UCSD-AML1 (cell line): ENCODE measurements at regions not wholly inside any gene's neighbourhood (a gene's known extent, or its start where the extent isn't known, plus 50 kb on each side); places are given as distances from the start of the nearest gene placed in this dataset.
"Not testable (repeated sequence)": the region's sequence is repeated elsewhere in the genome, so short reads cannot be mapped to it uniquely, and the experiment has no call there.

Experiments used
- DNase-seq: peaks from one replicate; lab custom pipeline; 2025; ENCODE audit not compliant: unreplicated experiment; lab: John Stamatoyannopoulos, UW

DNA sequence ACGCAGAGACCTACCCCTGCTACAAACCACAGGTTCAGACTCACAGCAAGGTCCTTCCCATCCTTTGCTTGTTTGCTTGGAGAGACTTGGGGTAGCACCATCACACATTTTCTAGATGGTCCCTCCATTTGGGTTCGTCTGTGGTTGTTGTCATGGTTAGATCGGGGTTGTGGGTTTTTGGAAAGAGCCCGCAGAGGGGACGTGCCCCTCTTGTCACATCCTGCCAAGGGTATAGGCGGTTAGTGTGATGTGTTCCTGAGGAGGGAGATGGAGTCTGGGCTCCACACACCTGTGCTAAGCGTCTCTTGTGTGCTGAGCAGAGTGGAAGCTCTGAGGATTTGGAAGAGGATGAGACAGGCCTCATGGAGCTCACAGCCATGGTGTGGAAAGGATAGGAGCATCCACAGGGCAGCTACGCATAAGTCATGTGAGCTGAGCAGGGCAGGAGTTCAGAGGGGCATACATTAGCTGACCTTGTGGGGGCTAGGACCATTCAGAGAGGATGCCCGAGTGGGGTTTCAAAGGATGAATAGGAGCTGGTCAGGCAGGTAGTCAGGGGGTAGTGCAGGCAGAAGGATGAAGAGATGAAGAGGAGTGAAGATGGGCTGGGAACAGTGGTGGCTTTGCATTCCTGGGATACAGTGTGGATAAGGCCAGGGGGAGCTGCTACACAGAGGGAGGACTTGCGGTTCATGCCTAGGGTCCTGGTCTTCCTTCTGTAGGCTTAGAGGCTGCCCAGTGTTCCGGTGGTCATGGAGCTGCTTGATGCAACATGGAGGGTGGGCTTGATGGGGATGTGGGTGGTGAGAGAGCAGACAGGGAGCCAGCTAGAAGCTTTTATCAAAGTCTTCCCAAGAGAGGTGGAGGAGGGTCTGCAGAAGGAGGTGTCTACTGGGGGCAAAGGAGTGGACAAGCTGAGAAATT lies 62.9 kb downstream of the ACKR3 start:
- no peak for DNase-seq

DNA sequence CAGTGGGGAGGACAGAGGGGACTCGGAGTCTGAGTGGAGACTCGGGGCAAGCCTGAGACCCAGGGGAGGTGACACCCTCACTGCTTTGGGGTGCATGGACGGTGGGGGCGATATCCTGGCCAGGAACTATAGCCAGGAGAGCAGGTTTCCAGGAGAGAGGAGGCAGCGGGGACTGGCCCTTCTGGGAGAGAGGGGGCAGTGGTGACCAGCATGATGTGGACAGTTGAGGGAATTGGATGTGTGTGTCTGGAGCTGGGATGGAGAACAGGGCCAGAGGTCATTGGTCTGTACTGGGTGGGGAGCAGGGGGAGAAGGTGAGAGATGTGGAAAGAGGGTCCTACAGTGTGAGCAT lies 63.6 kb downstream of the ACKR3 start:
- DNase-seq = no peak

DNA sequence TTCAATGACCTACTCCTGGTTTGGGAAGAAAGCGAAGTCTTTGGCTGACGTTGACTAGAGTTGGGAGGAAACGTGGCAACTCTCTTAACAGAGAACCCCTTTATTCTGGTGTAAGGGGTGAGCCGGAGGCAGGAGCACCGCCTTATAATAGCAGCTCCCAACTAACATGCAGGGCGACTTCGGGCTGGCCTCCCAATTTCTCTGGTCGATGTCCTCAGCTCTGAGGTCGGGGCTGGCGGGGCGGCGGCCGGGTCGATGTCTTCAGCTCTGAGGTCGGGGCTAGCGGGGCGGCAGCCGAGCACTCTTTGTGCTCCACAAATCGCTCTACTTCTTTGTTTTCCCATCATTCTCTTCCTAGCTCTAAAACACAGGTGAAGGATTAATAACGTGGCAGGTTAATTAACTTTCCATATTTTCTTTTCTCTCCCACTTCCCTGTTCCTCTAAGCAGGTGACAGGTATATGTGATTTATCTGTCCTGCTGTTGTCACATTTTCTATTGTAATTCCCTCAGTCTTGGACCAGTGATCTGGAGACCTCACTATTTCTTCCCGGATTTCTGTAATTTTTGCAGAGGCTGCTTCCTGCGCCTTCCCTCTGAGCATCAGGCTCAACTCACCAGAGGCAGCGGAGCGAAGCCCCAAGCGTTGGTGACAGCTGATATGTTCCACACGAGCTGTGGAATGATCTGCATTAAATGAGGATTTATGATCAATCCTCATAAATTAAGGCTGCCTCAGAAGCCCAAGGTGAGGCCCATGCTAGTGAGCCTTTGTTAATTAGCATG lies 64.3 kb downstream of the ACKR3 start:
- DNase-seq = no peak

DNA sequence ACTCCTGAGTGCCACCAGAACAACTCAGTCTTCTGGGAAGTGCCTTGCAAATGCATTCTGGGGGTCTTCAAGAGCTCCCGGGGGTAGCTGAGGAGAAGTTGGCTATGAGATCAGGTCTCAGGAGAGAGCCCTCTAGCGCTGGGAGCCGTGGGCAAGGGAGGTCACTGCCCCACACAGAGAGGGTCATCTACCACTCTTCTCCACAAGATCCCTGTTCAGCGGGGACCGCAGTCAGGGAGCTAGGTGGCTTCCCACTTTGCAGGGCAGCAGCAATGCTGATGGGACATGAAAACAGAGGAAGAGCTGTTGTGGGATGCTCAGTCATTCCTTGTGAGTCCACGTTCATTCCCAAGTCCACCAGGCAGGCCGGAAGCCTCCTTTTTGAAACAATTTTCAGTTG lies 66.6 kb downstream of the ACKR3 start:
- no peak for DNase-seq

DNA sequence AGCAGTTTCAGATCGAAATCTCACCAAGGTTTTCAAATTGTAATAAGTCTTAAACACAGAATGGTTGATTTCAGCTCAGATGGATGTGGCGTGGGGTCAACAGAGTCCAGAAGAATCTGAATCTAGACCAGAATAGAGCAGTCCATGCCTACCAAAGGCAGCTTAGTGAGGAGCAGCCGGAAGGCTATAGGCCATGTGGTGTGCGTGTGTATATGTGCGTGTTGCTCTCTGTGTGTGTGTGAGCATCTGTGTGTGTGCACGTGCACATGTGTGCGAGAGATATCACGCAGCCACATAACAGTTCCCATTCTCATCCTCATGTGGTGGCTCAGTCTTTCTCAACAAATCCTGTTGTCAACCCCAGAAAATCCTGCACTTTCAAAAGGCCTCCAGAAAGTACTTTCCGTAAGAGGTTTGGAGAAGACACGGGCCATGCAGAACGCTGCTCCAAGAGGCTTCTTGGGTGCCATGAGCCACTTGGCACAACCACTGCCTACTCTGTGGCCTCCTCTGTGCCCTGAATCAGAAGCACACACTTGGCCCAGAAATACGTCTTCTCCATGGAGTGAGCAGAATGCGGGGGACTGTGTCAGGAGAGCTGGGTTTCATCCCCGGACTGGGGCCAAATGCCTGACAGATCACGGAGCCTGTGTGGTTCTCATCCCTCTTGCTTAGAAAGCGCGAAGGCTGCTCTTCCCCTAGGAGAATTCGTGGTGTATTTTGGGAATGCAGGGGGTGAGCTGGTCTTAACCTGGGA lies 67.3 kb downstream of the ACKR3 start:
- DNase-seq = no peak

DNA sequence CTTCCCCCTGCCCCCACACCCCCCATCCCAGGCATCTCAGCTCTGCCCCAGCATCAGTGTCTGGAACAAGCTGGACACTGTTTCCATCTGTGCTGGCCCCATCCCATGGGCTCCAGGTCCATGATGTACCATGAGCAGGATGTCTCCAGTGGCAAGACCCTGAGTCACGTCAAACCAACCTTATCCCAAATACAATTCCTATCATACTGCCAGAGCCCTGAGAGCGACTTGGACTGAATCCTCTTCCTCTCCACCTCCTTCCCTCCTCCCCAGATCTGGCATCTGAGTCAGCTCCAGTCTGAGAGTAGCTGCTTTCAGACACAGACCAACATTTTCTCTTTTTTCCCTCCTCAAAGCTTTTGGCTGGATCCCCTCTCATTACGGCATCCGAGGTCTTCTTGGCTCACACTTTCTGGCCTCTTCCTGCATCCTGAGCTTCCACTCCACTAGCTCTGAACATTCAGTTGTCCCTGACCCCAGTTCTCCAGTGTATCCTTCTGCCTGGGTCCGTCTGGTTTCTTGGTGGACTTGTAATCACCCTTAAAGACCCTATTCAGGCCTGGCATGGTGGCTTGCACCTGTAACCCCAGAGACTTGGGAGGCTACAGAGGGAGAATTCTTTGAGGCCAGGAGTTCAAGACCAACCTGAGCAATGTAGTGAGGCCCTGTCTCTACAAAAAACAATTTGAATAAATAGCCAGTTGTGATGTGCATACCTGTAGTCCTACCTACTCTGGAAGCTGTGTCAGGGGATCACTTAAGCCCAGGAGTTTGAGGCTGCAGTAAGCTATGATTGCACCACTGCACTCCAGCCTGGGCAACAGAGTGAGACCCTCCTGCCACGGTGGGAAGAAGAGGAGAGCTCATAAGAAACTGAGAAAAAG lies 68.3 kb downstream of the ACKR3 start:
- DNase-seq = no peak

DNA sequence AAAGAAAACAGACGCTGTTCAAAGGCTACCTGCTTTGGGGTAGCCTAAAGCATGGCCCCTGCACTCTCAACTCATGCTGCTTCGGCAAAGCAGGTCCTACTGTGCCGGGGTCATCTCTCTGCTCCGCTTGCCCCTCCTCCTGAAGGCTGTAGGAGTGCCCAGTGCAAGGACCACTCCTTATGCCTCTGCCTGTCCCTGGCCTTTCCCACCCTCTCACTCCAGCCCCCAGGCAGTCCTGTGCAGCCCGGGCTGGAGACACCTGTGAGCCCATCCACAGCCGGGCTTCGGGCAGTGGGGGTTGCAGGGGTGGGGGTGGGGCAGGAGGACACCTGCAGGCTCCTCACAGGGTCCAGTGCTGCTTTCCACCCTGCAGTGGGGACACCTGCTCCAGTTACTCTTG lies 69.1 kb downstream of the ACKR3 start:
- DNase-seq = no peak

DNA sequence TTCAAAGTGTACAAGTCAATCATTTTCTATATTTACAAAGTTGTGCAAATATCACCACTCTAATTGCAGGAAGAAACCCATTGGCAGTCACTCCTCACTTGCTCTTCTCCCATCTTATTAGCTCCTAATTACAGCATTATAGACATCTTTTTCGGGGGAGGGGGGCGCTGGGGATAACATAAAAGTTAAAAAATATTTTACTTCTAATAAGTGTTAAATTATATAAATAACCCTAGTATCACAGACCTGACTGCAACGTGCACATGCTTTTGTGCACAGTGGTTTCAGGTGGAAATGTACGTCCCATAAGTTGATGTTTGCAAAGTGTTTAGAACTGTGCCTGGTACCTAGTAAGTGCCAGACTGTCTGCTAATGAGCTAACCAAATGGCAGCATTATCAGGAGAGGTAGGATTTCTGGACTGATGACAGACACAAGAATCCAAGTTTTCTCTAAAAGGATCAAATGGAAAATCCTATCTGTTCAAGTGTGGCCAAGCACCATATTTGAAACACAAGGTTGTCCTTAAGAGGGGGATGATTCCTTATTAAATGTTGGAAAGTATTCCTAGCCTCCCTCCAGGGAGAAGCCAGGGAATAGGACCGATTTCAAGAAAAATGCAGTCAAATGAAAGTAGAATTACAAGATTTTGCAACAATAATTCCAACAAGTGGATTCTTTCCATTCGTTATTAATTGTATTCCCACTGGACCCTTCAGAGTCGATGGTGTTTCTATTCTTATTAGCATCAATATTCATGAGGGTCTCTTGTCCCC lies 70.0 kb downstream of the ACKR3 start:
- DNase-seq = no peak

DNA sequence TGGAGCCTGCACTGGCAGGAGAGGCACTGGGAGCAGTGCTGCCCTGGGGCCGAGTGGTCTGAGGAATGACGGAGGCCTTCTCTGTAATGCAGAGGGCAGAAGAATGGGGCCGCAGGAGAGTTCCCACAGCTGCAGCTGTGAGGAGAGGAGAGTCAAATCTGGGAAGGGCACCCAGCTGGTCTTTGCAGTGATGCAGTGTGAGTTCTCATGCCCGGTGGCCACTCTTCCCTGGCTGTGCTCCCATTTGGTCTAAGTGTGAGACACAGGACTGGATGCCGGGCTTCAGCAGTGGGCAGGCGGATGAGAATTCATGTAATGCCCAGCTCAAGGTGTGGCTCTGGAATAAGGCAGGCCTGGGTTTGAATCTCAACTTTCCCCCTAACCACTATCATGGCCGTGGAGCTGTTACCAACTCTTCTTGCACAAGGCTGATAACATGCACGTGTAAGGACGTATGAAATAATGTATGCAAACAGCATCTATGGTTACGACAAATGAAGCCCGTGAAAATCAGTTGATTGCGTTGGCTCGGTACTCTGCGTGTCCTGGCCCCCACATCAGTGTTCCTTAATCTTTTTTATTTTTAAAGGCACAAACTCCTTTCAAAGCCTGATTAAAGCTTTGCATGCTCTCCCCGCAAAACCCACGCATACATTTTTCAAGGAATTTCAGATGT lies 71.6 kb downstream of the ACKR3 start:
- no peak for DNase-seq

DNA sequence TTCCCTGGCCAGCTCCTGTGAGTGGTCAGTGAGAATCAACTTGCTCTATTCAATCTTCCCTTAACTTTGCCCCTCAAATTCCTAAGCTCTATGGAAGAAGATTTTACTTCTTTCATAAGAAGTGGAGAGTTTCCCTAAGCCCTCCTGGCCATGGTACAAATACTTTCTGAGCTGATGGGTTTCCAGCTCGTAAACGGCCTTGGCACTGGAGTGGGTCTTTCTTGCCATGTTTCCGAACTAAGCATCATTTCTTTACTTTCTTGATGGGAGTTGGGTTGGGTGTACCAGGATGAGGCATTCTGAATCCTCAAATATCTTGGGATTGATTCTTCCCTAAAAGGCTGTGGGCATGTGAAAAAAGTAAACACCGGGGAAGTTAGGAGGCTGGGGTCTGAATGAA lies 72.5 kb downstream of the ACKR3 start:
- DNase-seq = no peak

DNA sequence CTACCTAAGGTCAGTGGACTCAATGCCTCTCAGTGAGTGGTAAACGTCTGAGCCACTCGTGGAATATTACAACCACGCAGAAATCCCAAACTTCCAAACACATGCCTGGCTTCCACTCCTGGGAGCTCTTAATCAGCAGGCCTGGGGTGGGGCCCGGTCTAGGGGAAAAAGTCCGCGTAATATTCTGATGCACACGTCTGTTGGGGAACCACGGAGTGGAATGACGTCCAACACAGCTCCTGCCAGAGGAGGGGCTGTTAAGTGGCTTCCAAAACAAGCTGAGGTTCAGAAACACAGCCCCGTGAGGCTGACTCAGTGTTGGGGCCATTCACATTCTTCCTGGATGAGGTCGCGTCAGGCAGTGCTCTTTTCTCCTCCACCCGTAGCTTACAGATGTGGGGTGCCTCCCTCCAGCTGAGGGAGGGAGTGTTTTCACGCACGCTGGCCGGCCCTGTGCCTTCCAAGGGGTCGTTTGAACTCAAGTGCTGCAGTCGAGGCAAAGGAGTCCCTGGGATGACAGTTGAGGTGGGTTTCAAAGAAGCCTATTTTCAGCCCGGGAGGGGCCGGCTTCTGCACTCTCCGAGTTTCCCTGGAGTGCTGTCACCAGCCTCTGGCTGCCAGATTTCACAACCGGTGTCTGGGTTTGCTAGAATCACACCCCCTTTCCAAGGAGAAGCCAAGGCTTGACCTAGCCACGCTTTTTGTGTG lies 73.1 kb downstream of the ACKR3 start:
- DNase-seq = no peak

DNA sequence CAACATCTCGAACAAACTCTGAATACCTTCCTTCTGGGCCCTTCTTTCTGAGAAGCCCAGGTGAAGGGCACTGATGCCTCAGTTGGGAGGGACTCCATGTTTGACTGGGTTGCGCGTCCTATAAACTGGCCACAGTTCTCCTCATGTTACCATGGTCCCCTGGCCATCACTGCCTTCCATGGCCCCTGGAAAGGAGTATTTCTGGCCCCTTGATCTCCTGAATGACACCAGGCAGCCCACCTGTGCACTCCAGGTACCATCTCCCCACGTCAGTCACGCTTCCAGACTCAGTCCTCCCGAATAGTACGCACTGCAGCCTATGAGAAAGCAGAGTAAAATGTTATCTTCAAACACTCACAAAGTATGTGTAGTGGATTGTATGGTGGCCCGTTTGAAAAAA lies 73.9 kb downstream of the ACKR3 start:
- no peak for DNase-seq

DNA sequence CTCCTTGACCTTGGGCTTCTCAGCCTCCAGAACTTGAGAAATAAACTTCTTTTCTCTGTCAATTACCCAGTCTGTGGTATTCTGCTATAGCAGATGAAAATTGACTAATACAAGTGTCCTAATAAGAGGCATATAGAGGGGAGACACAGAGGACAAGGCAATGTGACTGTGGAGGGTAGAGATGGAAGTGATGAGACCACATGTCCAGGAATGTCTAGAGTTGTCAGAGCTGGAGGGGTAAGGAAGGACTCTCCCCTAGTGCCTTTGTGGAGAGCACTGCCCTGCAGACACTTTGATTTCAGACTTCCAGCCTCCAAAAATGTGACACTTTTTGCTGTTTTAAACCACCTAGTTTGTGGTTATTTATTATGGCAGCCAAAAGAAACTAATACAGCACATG lies 74.4 kb downstream of the ACKR3 start:
- no peak for DNase-seq

DNA sequence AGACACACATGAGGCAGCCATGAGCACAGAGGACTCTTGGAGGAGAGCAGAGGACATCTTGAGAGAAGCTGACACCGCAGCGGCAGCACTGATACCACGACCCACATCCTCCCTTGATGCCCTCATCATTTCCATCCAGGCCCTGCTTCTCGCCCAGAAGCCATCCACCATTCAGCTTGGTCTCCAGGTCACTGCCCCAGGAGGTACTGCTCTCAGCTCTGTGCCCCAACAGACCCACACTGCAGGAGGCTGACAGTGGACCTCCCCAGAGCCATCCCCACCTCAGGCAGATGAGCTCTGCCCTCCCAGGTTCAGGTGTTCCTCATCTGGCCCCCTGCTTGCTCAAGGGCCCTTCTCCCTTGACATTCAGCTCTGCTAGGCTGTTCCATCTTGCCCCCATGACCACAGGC lies 74.9 kb downstream of the ACKR3 start:
- no peak for DNase-seq

DNA sequence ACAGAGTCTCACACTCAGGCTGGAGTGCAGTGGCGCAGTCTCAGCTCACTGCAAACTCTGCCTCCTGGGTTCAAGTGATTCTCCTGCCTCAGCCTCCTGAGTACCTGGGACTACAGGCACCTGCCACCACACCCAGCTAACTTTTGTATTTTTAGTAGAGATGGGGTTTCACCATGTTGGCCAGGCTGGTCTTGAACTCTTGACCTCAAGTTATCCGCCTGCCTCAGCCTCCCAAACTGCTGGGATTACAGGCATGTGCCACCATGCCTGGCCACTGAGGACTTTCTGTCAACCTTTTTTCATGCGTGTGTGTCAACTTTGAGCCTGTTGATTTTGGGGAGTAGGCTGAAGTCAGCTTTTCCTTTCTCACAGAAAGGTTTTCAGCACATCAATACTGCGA lies 75.5 kb downstream of the ACKR3 start:
- not testable (repeated sequence) for DNase-seq

DNA sequence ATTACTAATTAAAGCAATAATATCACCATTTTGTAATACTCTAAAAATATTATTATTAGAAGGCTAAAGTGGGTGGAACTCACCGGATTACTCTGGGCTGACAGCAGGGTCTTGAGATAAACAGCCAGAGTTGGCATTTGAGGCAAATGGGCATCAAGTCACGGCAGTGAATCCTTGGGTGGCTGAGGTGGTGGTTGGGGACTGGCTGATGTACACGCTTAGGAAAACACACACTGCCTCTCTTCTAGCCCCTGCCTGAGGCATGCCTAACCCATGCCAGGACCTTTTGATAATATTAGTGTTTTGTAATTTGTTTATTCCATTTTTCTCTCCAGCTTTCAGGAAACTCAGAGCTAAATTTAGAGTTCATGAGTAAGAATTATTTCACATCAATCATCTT lies 76.8 kb downstream of the ACKR3 start:
- no peak for DNase-seq

DNA sequence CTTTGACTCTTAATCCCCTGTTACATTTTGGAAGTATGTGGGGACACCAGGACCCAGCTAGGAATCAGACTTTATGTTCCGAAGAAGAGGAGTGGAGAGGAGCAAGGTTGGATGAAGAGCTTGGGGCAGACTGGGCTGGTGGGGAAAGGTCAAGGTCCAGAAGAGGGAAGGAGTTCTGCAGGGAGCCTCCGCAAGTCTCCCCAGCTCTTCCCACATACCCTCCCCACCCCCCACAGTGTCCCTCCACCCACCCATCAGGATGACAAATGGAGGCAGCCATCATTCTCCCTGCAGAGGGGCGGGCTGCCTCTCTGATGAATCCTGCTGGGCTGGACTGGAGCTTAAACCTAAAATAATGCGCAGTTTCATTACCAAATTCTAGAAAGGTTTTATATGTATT lies 77.2 kb downstream of the ACKR3 start:
- no peak for DNase-seq

DNA sequence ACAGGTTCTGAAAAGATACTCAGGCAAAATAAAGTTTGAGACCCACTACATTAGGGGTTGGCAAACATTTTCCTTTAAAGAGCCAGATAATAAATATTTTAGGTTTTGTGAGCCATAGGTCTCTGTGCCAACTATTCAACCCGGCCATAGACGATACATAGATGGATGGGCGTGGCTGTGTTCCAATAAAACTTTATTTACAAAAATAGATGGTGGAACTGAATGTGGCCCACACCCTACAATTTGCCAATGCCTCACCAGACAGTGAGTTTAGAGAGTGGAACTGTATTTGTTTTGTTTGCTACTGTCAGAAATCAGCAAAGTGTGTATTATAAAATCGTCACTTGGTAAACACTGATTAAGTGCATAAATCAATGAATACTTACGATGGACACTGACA lies 78.0 kb downstream of the ACKR3 start:
- DNase-seq = no peak

DNA sequence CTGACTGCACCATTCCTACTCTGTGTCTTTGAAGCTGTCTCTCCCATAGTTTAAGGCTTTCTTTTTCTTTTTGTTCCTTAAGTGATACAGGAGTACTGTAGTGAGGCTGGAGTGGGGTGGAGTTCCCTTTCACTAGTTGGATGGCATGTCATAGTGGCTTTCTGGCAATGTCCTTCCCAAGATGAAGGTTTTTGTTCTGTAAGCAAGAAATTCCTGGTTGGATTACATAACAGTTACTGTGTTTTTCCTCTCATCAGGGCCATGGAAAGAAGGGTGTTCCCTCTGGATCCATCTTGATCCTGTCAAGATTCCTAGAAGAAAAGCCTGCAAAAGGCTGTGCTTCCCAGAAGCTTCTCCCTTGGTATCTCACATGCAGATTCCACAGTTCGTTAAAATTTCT lies 84.2 kb downstream of the ACKR3 start:
- DNase-seq = no peak
